K562 (cell line): ENCODE measurements at regions not wholly inside any gene's neighbourhood (a gene's known extent, or its start where the extent isn't known, plus 50 kb on each side); places are given as distances from the start of the nearest gene placed in this dataset.

Source experiments
- CBX5 ChIP-seq: IDR thresholded peaks from 2 replicates; pipeline ENCODE4 v1.6.1; 2014; ENCODE audit warnings: low read depth, borderline replicate concordance
- CTBP1 ChIP-seq: fragments of 450-650 bp; IDR thresholded peaks from 2 replicates; pipeline ENCODE4 v1.6.1; 2016; ENCODE audit warnings: borderline replicate concordance
- CTCF ChIP-seq, 3 experiments: IDR thresholded peaks in 2 of 3; conservative IDR thresholded peaks in 1 of 3; 2 replicates each; pipeline ENCODE4 v1.5.1; 2011 to 2012; ENCODE audit warnings: low read length in 3 of 3, mild to moderate bottlenecking in 3 of 3, control low read depth in 2 of 3, improper control_type of control experiment in 1 of 3, inconsistent platforms in 1 of 3, low read depth in 1 of 3, mixed read lengths in 1 of 3, moderate library complexity in 1 of 3; ENCODE audit not compliant: insufficient read depth in 2 of 3
- ESRRA ChIP-seq: fragments of 450-650 bp; IDR thresholded peaks from 2 replicates; pipeline ENCODE4 v1.6.1; 2014; ENCODE audit warnings: low read depth, mild to moderate bottlenecking, moderate library complexity, borderline replicate concordance
- HDAC2 ChIP-seq: fragments of 450-650 bp; IDR thresholded peaks from 2 replicates; pipeline ENCODE4 v1.6.1; 2016; ENCODE audit warnings: mild to moderate bottlenecking
- NRF1 ChIP-seq, 2 experiments: fragments of 450-650 bp; IDR thresholded peaks in 1 of 2; conservative IDR thresholded peaks in 1 of 2; 2 replicates each; pipeline ENCODE4 v1.6.1; 2014; ENCODE audit warnings: mild to moderate bottlenecking in 2 of 2
- ZNF780A ChIP-seq: fragments of 250-450 bp; sonication (Bioruptor Pico); IDR thresholded peaks from 2 replicates; pipeline ENCODE4 v1.5.0; 2021; ENCODE audit warnings: mild to moderate bottlenecking

GRCh38 chr2:153299809-153300208 is 178.8 kb downstream of the RPRM start:
- TF ChIP-seq CTCF (IDR thresholded peaks at IDR 0.05 in 2 of 3, conservative IDR thresholded peaks at IDR 0.05 in 1 of 3; ENCODE audit: insufficient read depth in 2 of 3, low read depth in 1 of 3, low read length in 3 of 3) (no peak), ESRRA (no peak), NRF1 (conservative IDR thresholded peaks at IDR 0.05 in 1 of 2, IDR thresholded peaks at IDR 0.05 in 1 of 2) (no peak), CTBP1 (no peak), ZNF780A (CRISPR knock-in tag) (no peak), CBX5 (no peak), HDAC2 (no peak)
